ENCODE measurements at regions not wholly inside any gene's neighbourhood (a gene's known extent, or its start where the extent isn't known, plus 50 kb on each side); places are given as distances from the start of the nearest gene placed in this dataset.

- DNase-seq (ENCODE audit: low spot score) (no peak), ATAC-seq (ENCODE audit: insufficient number of reproducible peaks, low FRiP score, low read depth) (no peak)
- no peak for TF ChIP-seq CTCF (IDR thresholded peaks at IDR 0.05)
- Histone ChIP-seq H3K4me3 (no peak overlapping the region), H3K4me1 (ENCODE audit: control insufficient read depth in 1 of 2, low read depth in 2 of 2) (no peaks in the 10 kb centered on the region), H3K27ac (no peak overlapping the region), H3K36me3 (no peaks in the 10 kb centered on the region), H3K9me3 (no peaks in the 10 kb centered on the region), H3K27me3 (replicated peaks; ENCODE audit: insufficient read depth) (no peaks in the 10 kb centered on the region)
Observed at GRCh38 chr13:69279213-69279612, 828.4 kb upstream of the ATXN8OS start.

GRCh38 chr13:69274231-69274630 lies 833.4 kb upstream of the ATXN8OS start:
- Histone ChIP-seq H3K27me3 (replicated peaks; ENCODE audit: insufficient read depth) (no peaks in the 10 kb centered on the region), H3K36me3 (no peaks in the 10 kb centered on the region), H3K4me1 (ENCODE audit: control insufficient read depth in 1 of 2, low read depth in 2 of 2) (no peaks in the 10 kb centered on the region), H3K4me3 (no peak overlapping the region), H3K27ac (no peak overlapping the region), H3K9me3 (no peaks in the 10 kb centered on the region)
- ATAC-seq (ENCODE audit: insufficient number of reproducible peaks, low FRiP score, low read depth), result no peak
- no peak for DNase-seq (ENCODE audit: low spot score)
- no peak for TF ChIP-seq CTCF (IDR thresholded peaks at IDR 0.05)

GRCh38 chr13:69264362-69265334 lies 843.0 kb upstream of the ATXN8OS start:
- Histone ChIP-seq H3K4me3 (no peak overlapping the region), H3K4me1 (ENCODE audit: control insufficient read depth in 1 of 2, low read depth in 2 of 2) (no peaks in the 10 kb centered on the region), H3K27ac (no peak overlapping the region), H3K9me3 (no peaks in the 10 kb centered on the region), H3K27me3 (replicated peaks; ENCODE audit: insufficient read depth) (no peaks in the 10 kb centered on the region), H3K36me3 (no peaks in the 10 kb centered on the region)
- no peak for DNase-seq (ENCODE audit: low spot score)
- no peak for ATAC-seq (ENCODE audit: insufficient number of reproducible peaks, low FRiP score, low read depth)
- no peak for TF ChIP-seq CTCF (IDR thresholded peaks at IDR 0.05)

- no peak for ATAC-seq (ENCODE audit: insufficient number of reproducible peaks, low FRiP score, low read depth)
Observed at GRCh38 chr13:69243366-69243765, 864.3 kb upstream of the ATXN8OS start.

More at GRCh38 chr13:69243366-69243765, 864.3 kb upstream of the ATXN8OS start:
- Histone ChIP-seq H3K9me3 (no peaks in the 10 kb centered on the region), H3K27ac (no peak overlapping the region), H3K27me3 (replicated peaks; ENCODE audit: insufficient read depth) (no peaks in the 10 kb centered on the region), H3K36me3 (no peaks in the 10 kb centered on the region), H3K4me3 (no peak overlapping the region), H3K4me1 (ENCODE audit: control insufficient read depth in 1 of 2, low read depth in 2 of 2) (no peaks in the 10 kb centered on the region)
- DNase-seq (ENCODE audit: low spot score), result no peak
- TF ChIP-seq CTCF (IDR thresholded peaks at IDR 0.05), result no peak
